AG04449 (cell line): ENCODE measurements at regions not wholly inside any gene's neighbourhood (a gene's known extent, or its start where the extent isn't known, plus 50 kb on each side); places are given as distances from the start of the nearest gene placed in this dataset.

Experiments used
- CTCF ChIA-PET: fragments of 350-600 bp; formaldehyde crosslinking; extraction: SDS; loops from one replicate; lab custom pipeline; 2021; ENCODE audit warnings: antibody characterized with exemption; lab: Yijun Ruan, JAX
- POLR2A ChIA-PET: fragments of 400-600, 350-600 bp; formaldehyde crosslinking; extraction: SDS; loops from one replicate; lab custom pipeline; 2020; ENCODE audit warnings: antibody characterized with exemption, inconsistent platforms; lab: Yijun Ruan, JAX
- DNase-seq: peaks from one replicate; pipeline ENCODE4 v3.0.0-alpha.2; 2010; ENCODE audit warnings: low read depth, low spot score
- H3K4me3 ChIP-seq: 2 replicates; pipeline ENCODE4 v1.5.1; 2011; ENCODE audit warnings: low read depth, mild to moderate bottlenecking, control low read depth, low read length
- TF ChIP-seq, protein P1 (sequence below): IDR thresholded peaks from one replicate; pipeline ENCODE4 v1.5.1; 2011; ENCODE audit warnings: mild to moderate bottlenecking, moderate library complexity, low read length, control low read depth, inconsistent platforms; ENCODE audit not compliant: insufficient read depth; ENCODE audit errors: missing control alignments

DNA sequence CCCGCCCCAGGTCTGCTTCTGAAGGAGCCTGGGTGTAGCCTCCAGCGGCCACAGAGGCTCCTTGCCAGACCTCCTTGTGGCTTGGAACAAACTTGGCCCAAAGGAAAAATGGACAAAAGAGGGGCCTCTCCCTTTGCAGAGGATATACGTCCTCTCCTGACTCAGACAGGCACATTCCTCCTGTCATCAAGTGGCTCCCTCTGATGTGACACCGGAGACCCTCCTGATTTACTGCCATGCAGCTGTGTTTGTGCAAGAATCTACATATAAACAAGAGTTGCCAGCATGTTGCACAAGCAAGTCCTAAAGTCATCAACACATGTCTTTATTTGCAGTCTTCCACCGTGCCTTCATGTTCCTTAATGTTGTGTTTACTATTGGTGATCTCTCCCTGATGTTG lies 54.1 kb upstream of the F3 start:
- TF ChIP-seq, protein P1, sequence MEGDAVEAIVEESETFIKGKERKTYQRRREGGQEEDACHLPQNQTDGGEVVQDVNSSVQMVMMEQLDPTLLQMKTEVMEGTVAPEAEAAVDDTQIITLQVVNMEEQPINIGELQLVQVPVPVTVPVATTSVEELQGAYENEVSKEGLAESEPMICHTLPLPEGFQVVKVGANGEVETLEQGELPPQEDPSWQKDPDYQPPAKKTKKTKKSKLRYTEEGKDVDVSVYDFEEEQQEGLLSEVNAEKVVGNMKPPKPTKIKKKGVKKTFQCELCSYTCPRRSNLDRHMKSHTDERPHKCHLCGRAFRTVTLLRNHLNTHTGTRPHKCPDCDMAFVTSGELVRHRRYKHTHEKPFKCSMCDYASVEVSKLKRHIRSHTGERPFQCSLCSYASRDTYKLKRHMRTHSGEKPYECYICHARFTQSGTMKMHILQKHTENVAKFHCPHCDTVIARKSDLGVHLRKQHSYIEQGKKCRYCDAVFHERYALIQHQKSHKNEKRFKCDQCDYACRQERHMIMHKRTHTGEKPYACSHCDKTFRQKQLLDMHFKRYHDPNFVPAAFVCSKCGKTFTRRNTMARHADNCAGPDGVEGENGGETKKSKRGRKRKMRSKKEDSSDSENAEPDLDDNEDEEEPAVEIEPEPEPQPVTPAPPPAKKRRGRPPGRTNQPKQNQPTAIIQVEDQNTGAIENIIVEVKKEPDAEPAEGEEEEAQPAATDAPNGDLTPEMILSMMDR: no peak
- H3K4me3 ChIP-seq: no peak overlapping the region
- DNase-seq: no peak
- ChIA-PET POLR2A (no interaction called here), CTCF (no interaction called here)

GRCh38 chr1:94593611-94594010 lies 52.1 kb upstream of the F3 start:
- POLR2A ChIA-PET: no interaction called here
- DNase-seq: no peak
- CTCF ChIA-PET: interaction anchor here (2.0 kb wide), 1 partner anchor 10 kb away, joined by 8 read pairs; no protein-coding TSS in a partner anchor
- TF ChIP-seq, protein P1: no peak
- no peak overlapping the region for H3K4me3 ChIP-seq

DNA sequence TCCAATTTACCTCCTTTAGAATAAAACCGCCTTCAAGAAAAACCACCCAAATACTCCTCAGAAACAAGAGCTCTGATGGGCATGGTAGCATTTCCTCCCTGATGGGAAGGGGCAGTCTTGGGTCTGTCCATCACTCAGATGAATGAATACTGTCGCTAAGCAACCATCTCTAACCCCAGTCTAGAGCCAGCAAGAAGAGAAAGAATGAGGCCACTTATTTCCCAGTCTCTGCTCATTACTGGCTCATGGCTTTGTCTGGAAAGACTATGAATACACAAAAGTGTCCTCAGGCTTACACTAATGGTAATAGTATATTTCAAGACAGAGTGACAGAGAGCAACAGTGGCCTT lies 51.0 kb upstream of the F3 start:
- CTCF ChIA-PET: interaction anchor here (1.4 to 2.0 kb wide), 3 partner anchors 8 to 14 kb away, joined by 4 to 8 read pairs (median 4); no protein-coding TSS in a partner anchor
- TF ChIP-seq, protein P1: no peak
- no peak for DNase-seq
- POLR2A ChIA-PET: interaction anchor here (0.7 kb wide), 1 partner anchor 83 kb away, joined by 4 read pairs; no protein-coding TSS in a partner anchor
- no peak overlapping the region for H3K4me3 ChIP-seq

- no peak overlapping the region for H3K4me3 ChIP-seq
- ChIA-PET CTCF (interaction anchor here (1.4 to 1.5 kb wide), 2 partner anchors 8 to 14 kb away, joined by 4 read pairs; no protein-coding TSS in a partner anchor), POLR2A (no interaction called here)
- no peak for DNase-seq
- TF ChIP-seq, protein P1: no peak
These were observed 50.4 kb upstream of the F3 start for GRCh38 chr1:94591823-94592570.
